ENCODE measurements at regions not wholly inside any gene's neighbourhood (a gene's known extent, or its start where the extent isn't known, plus 50 kb on each side); places are given as distances from the start of the nearest gene placed in this dataset.

DNA sequence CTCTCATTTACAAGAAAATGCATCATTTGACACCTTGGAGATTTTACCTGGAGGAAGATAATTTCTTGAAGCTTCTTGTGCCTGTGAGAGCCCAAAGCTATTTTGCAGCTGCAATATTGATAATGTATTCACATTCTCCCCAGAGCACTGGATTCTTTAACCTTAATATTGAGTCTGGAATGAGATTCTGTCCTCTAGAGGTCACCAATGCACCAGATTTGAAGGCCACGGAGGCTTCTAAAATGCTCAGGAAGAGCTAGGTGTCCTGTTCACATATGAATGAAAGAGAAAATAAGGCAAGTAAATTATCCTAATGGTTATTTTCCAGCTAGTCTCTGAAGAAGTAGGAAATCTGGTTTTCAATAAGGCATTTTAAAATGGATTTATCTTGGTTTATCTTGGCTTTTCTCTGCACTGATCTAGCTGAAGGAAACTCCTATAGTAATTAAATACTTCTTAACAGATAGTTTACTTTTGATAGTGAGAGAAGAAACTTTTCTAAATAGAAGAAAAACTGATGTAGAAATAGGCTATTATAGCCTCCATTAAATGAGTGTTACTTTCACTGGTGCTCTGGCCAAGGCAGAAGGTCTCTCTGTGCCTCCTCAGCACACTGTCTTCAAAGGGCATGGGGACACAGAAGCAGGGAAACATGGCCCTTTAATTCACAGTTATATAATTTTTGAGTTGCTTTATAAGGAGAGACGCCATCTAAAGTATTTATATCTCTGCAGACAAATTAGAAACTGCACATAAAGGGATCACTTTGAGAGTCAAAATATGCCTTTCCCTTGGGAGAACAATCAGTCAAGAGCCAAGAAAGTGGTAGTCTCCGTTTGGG, 297.0 kb upstream of the ACTBL2 start:
- Histone ChIP-seq H3K4me1 (ENCODE audit: insufficient read depth, low read length) (peaks cover 15% of the 10 kb centered on the region), H3K27me3 (ENCODE audit: insufficient read depth, low read length) (no peaks in the 10 kb centered on the region), H3K9ac (ENCODE audit: low read length) (peak overlapping the region; percentile 22), H3K27ac (ENCODE audit: low read depth, low read length) (peak overlapping the region; percentile 35), H3K9me3 (ENCODE audit: insufficient read depth, low read depth, low read length) (no peaks in the 10 kb centered on the region), H3K79me2 (ENCODE audit: insufficient read depth, low read length) (no peaks in the 10 kb centered on the region), H3K4me2 (ENCODE audit: low read length) (no peak overlapping the region), H4K20me1 (ENCODE audit: insufficient read depth, low read length) (no peaks in the 10 kb centered on the region), H3K36me3 (ENCODE audit: insufficient read depth, low read length) (no peaks in the 10 kb centered on the region), H2AFZ (ENCODE audit: low read depth, low read length) (no peak overlapping the region), H3K4me3 (ENCODE audit: insufficient read depth, low read depth, low read length) (no peak overlapping the region)
- FAIRE-seq (peak; percentile 91), DNase-seq (ENCODE audit: low read depth) (peak; percentile 62)
- H3K4me1 Mint-ChIP-seq (ENCODE audit: low read depth, unreplicated experiment) = peaks cover 28% of the 10 kb centered on the region
- H3K4me3 Mint-ChIP-seq (ENCODE audit: unreplicated experiment) = no peak overlapping the region
- no peaks in the 10 kb centered on the region for H3K36me3 Mint-ChIP-seq (ENCODE audit: low read depth, unreplicated experiment)
- H3K9me3 Mint-ChIP-seq (ENCODE audit: unreplicated experiment) = no peaks in the 10 kb centered on the region
- H3K27me3 Mint-ChIP-seq (ENCODE audit: low read depth, unreplicated experiment) = no peaks in the 10 kb centered on the region
- peak overlapping the region; percentile 63 for H3K27ac Mint-ChIP-seq (ENCODE audit: unreplicated experiment)
- TF ChIP-seq, protein P1, sequence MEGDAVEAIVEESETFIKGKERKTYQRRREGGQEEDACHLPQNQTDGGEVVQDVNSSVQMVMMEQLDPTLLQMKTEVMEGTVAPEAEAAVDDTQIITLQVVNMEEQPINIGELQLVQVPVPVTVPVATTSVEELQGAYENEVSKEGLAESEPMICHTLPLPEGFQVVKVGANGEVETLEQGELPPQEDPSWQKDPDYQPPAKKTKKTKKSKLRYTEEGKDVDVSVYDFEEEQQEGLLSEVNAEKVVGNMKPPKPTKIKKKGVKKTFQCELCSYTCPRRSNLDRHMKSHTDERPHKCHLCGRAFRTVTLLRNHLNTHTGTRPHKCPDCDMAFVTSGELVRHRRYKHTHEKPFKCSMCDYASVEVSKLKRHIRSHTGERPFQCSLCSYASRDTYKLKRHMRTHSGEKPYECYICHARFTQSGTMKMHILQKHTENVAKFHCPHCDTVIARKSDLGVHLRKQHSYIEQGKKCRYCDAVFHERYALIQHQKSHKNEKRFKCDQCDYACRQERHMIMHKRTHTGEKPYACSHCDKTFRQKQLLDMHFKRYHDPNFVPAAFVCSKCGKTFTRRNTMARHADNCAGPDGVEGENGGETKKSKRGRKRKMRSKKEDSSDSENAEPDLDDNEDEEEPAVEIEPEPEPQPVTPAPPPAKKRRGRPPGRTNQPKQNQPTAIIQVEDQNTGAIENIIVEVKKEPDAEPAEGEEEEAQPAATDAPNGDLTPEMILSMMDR (IDR thresholded peaks at IDR 0.05; ENCODE audit: insufficient read depth, low read depth, low read length) = peak; percentile 77
- no peak for TF ChIP-seq EZH2 (IDR thresholded peaks at IDR 0.05; ENCODE audit: insufficient read depth, low read length)

DNA sequence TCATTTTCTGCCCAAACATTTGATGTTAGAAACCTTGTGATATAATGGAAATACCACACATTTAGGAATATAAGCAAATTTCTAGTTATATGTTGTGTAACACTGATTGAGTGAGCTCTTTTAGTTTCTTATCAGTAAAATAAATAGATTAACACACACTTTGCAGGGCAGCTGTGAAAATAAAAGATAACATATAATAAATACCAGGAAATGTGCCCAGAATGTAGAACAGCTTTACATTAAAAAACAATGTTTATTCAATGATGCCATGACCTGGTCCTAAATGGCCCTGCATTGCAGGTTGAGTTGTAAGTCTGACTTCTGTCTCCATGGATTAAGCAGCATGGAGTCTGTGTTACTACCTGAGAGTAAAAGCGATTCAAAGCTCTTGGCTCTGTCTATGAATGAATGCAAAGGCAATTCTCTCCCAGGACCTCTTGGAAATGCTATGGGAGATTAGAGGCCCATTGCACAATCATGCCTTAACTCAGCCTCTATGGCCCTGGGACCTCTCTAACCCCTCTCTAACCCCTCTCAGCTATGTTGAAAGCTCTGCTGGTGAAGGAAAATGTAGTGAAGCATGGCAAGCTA, 296.0 kb upstream of the ACTBL2 start:
- H3K9me3 Mint-ChIP-seq (ENCODE audit: unreplicated experiment) = no peaks in the 10 kb centered on the region
- H2AFZ ChIP-seq (ENCODE audit: low read depth, low read length) = no peak overlapping the region
- no peaks in the 10 kb centered on the region for H4K20me1 ChIP-seq (ENCODE audit: insufficient read depth, low read length)
- H3K4me1 ChIP-seq (ENCODE audit: insufficient read depth, low read length) = peaks cover 15% of the 10 kb centered on the region
- H3K27ac Mint-ChIP-seq (ENCODE audit: unreplicated experiment) = no peak overlapping the region
- FAIRE-seq (no peak), DNase-seq (ENCODE audit: low read depth) (peak; percentile 39)
- no peaks in the 10 kb centered on the region for H3K27me3 Mint-ChIP-seq (ENCODE audit: low read depth, unreplicated experiment)
- no peak overlapping the region for H3K4me3 Mint-ChIP-seq (ENCODE audit: unreplicated experiment)
- H3K27me3 ChIP-seq (ENCODE audit: insufficient read depth, low read length) = no peaks in the 10 kb centered on the region
- TF ChIP-seq EZH2 (IDR thresholded peaks at IDR 0.05; ENCODE audit: insufficient read depth, low read length) = no peak
- TF ChIP-seq, protein P1 (IDR thresholded peaks at IDR 0.05; ENCODE audit: insufficient read depth, low read depth, low read length) = no peak
- H3K79me2 ChIP-seq (ENCODE audit: insufficient read depth, low read length) = no peaks in the 10 kb centered on the region
- H3K36me3 ChIP-seq (ENCODE audit: insufficient read depth, low read length) = no peaks in the 10 kb centered on the region
- H3K9ac ChIP-seq (ENCODE audit: low read length) = peak overlapping the region; percentile 22
- peak overlapping the region; percentile 35 for H3K27ac ChIP-seq (ENCODE audit: low read depth, low read length)
- H3K9me3 ChIP-seq (ENCODE audit: insufficient read depth, low read depth, low read length) = no peaks in the 10 kb centered on the region
- H3K4me1 Mint-ChIP-seq (ENCODE audit: low read depth, unreplicated experiment) = peaks cover 23% of the 10 kb centered on the region
- no peaks in the 10 kb centered on the region for H3K36me3 Mint-ChIP-seq (ENCODE audit: low read depth, unreplicated experiment)
- no peak overlapping the region for H3K4me3 ChIP-seq (ENCODE audit: insufficient read depth, low read depth, low read length)
- H3K4me2 ChIP-seq (ENCODE audit: low read length) = no peak overlapping the region

DNA sequence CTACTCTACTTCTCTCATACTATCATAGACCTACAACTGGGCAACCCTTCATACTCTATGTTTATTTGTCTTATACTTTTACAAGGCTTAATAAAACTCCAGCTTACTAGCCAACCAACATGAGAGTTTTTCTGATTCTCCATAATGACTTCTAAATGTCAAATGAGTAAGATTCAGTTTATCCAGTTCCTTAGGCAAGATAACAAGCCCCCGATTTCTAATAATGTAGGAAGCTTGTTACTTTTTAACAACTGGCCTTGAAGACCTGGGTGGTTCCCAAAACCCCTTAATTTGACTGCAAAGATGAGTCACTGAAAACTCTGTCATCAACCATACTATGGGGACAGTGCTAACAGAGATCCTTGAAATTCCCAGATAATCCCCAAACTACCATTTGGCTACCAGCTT, 294.6 kb upstream of the ACTBL2 start:
- H3K36me3 ChIP-seq (ENCODE audit: insufficient read depth, low read length) = no peaks in the 10 kb centered on the region
- Mint-ChIP-seq H3K27ac (ENCODE audit: unreplicated experiment) (no peak overlapping the region), H3K36me3 (ENCODE audit: low read depth, unreplicated experiment) (no peaks in the 10 kb centered on the region), H3K9me3 (ENCODE audit: unreplicated experiment) (no peaks in the 10 kb centered on the region), H3K4me1 (ENCODE audit: low read depth, unreplicated experiment) (peaks cover 24% of the 10 kb centered on the region), H3K4me3 (ENCODE audit: unreplicated experiment) (no peak overlapping the region), H3K27me3 (ENCODE audit: low read depth, unreplicated experiment) (no peaks in the 10 kb centered on the region)
- no peak overlapping the region for H3K4me2 ChIP-seq (ENCODE audit: low read length)
- no peak for DNase-seq (ENCODE audit: low read depth)
- H2AFZ ChIP-seq (ENCODE audit: low read depth, low read length) = no peak overlapping the region
- H3K9ac ChIP-seq (ENCODE audit: low read length) = no peak overlapping the region
- TF ChIP-seq EZH2 (IDR thresholded peaks at IDR 0.05; ENCODE audit: insufficient read depth, low read length) = no peak
- TF ChIP-seq, protein P1 (IDR thresholded peaks at IDR 0.05; ENCODE audit: insufficient read depth, low read depth, low read length) = no peak
- no peak for FAIRE-seq
- no peaks in the 10 kb centered on the region for H4K20me1 ChIP-seq (ENCODE audit: insufficient read depth, low read length)
- no peaks in the 10 kb centered on the region for H3K79me2 ChIP-seq (ENCODE audit: insufficient read depth, low read length)
- no peaks in the 10 kb centered on the region for H3K9me3 ChIP-seq (ENCODE audit: insufficient read depth, low read depth, low read length)
- peaks cover 15% of the 10 kb centered on the region for H3K4me1 ChIP-seq (ENCODE audit: insufficient read depth, low read length)
- H3K27ac ChIP-seq (ENCODE audit: low read depth, low read length) = peak overlapping the region; percentile 35
- no peak overlapping the region for H3K4me3 ChIP-seq (ENCODE audit: insufficient read depth, low read depth, low read length)
- no peaks in the 10 kb centered on the region for H3K27me3 ChIP-seq (ENCODE audit: insufficient read depth, low read length)
